ENCODE measurements at regions not wholly inside any gene's neighbourhood (a gene's known extent, or its start where the extent isn't known, plus 50 kb on each side); places are given as distances from the start of the nearest gene placed in this dataset.

DNA sequence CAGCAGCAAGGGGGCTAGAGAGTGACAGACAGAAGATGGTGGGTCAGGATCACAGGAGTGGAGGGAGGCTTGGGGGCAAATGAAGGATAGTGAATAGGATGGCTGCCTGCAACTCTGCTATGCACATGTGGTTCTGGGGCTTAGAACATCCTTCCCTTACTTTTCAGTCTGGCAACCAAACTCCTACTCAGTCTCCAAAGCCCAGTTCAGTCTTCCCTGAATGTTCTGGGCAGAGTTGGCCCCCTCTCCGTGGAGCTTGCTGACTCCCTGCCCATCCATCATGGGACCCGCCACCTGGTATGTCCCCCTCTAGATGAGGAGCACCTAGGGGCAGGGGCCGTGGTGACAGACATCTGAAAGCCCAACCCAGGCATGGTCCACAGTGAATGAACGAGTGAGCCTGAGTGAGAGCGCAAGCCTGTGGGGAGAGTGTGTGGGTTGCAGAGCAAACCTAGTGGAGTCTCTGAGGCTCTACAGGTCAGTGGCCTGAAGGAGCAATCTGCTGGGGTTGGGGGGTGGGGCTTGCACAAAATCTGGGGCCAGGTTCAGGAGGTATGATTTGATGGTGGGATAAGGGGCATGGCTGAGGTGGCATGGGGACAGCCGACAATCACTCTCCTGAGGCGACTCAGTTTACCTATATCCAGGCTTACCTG is 180.6 kb downstream of the FGF18 start:
- POLR2A ChIA-PET: no interaction called here
- TF ChIP-seq, protein P1, sequence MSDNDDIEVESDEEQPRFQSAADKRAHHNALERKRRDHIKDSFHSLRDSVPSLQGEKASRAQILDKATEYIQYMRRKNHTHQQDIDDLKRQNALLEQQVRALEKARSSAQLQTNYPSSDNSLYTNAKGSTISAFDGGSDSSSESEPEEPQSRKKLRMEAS (CRISPR knock-in tag; IDR thresholded peaks at IDR 0.05): no peak
- no peak for TF ChIP-seq IRF2 (CRISPR knock-in tag; IDR thresholded peaks at IDR 0.05; ENCODE audit: borderline replicate concordance, low read depth)
- no peak for TF ChIP-seq GRHL2 (CRISPR knock-in tag; IDR thresholded peaks at IDR 0.05; ENCODE audit: insufficient replicate concordance, severe bottlenecking)
- TF ChIP-seq ZNF219 (CRISPR knock-in tag; IDR thresholded peaks at IDR 0.05; ENCODE audit: borderline replicate concordance): no peak
- no peak for TF ChIP-seq CREM (CRISPR knock-in tag; IDR thresholded peaks at IDR 0.05)
- TF ChIP-seq FOXJ3 (CRISPR knock-in tag; IDR thresholded peaks at IDR 0.05; ENCODE audit: borderline replicate concordance): no peak
- no peak for TF ChIP-seq KAT7 (CRISPR knock-in tag; IDR thresholded peaks at IDR 0.05; ENCODE audit: borderline replicate concordance)
- TF ChIP-seq, protein P2, sequence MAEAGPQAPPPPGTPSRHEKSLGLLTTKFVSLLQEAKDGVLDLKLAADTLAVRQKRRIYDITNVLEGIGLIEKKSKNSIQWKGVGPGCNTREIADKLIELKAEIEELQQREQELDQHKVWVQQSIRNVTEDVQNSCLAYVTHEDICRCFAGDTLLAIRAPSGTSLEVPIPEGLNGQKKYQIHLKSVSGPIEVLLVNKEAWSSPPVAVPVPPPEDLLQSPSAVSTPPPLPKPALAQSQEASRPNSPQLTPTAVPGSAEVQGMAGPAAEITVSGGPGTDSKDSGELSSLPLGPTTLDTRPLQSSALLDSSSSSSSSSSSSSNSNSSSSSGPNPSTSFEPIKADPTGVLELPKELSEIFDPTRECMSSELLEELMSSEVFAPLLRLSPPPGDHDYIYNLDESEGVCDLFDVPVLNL (CRISPR knock-in tag; IDR thresholded peaks at IDR 0.05; ENCODE audit: borderline replicate concordance, low read depth): no peak
- TF ChIP-seq GABPB1 (CRISPR knock-in tag; IDR thresholded peaks at IDR 0.05): no peak
- no peak for TF ChIP-seq EMX1 (CRISPR knock-in tag; IDR thresholded peaks at IDR 0.05)
- TF ChIP-seq MXD4 (CRISPR knock-in tag; IDR thresholded peaks at IDR 0.05; ENCODE audit: borderline replicate concordance): no peak
- no peak for TF ChIP-seq ZNF232 (CRISPR knock-in tag; IDR thresholded peaks at IDR 0.05)
- no peak for TF ChIP-seq ZNF423 (CRISPR knock-in tag; IDR thresholded peaks at IDR 0.05)
- TF ChIP-seq GTF2I (CRISPR knock-in tag; conservative IDR thresholded peaks at IDR 0.05): no peak
- TF ChIP-seq, protein P3, sequence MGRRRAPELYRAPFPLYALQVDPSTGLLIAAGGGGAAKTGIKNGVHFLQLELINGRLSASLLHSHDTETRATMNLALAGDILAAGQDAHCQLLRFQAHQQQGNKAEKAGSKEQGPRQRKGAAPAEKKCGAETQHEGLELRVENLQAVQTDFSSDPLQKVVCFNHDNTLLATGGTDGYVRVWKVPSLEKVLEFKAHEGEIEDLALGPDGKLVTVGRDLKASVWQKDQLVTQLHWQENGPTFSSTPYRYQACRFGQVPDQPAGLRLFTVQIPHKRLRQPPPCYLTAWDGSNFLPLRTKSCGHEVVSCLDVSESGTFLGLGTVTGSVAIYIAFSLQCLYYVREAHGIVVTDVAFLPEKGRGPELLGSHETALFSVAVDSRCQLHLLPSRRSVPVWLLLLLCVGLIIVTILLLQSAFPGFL (CRISPR knock-in tag; IDR thresholded peaks at IDR 0.05; ENCODE audit: borderline replicate concordance): no peak
- DNase-seq (ENCODE audit: low spot score) (no peak), ATAC-seq (no peak)
- Mint-ChIP-seq H3K36me3 (no peaks in the 10 kb centered on the region), H3K9me3 (peaks cover 15% of the 10 kb centered on the region), H3K4me1 (peaks cover 3% of the 10 kb centered on the region; the same call in 1 of the 2 replicates), H3K27ac (no peak overlapping the region), H3K4me3 (no peak overlapping the region), H3K27me3 (ENCODE audit: low read depth) (no peaks in the 10 kb centered on the region; the same call in 1 of the 2 replicates)
- CTCF ChIA-PET: no interaction called here

DNA sequence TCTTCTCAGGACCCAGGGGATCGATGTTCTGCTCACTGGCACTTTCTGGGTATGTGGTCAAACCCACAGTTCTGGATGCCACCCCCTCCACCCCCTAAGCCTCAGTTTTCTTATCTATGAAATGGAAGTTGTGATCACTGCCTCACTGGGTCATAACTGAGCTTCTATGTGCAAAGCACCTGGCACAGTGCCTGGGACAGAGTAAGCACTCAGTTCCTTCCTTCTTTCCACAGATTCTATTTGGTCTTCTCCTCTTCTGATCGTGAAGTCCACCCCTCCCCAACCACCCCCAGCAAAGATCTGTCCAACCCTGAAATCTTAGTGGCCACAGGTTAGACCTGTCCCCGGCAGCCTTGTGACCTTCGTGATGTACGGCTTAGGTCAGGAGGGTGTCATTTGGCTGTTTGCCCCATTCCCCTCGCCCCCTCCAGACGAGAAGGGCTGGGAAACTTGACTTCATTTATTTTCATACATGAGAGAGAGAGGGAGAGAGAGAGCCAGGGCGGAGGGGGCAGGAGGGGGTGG is 181.4 kb downstream of the FGF18 start:
- H3K27me3 Mint-ChIP-seq (ENCODE audit: low read depth): no peaks in the 10 kb centered on the region; the same call in 1 of the 2 replicates
- ATAC-seq (no peak), DNase-seq (ENCODE audit: low spot score) (no peak)
- peaks cover 2% of the 10 kb centered on the region; the same call in 1 of the 2 replicates for H3K36me3 Mint-ChIP-seq
- no peak overlapping the region for H3K4me3 Mint-ChIP-seq
- CTCF ChIA-PET: no interaction called here
- no peak overlapping the region for H3K27ac Mint-ChIP-seq
- POLR2A ChIA-PET: no interaction called here
- H3K9me3 Mint-ChIP-seq: peaks cover 19% of the 10 kb centered on the region
- TF ChIP-seq, protein P4, sequence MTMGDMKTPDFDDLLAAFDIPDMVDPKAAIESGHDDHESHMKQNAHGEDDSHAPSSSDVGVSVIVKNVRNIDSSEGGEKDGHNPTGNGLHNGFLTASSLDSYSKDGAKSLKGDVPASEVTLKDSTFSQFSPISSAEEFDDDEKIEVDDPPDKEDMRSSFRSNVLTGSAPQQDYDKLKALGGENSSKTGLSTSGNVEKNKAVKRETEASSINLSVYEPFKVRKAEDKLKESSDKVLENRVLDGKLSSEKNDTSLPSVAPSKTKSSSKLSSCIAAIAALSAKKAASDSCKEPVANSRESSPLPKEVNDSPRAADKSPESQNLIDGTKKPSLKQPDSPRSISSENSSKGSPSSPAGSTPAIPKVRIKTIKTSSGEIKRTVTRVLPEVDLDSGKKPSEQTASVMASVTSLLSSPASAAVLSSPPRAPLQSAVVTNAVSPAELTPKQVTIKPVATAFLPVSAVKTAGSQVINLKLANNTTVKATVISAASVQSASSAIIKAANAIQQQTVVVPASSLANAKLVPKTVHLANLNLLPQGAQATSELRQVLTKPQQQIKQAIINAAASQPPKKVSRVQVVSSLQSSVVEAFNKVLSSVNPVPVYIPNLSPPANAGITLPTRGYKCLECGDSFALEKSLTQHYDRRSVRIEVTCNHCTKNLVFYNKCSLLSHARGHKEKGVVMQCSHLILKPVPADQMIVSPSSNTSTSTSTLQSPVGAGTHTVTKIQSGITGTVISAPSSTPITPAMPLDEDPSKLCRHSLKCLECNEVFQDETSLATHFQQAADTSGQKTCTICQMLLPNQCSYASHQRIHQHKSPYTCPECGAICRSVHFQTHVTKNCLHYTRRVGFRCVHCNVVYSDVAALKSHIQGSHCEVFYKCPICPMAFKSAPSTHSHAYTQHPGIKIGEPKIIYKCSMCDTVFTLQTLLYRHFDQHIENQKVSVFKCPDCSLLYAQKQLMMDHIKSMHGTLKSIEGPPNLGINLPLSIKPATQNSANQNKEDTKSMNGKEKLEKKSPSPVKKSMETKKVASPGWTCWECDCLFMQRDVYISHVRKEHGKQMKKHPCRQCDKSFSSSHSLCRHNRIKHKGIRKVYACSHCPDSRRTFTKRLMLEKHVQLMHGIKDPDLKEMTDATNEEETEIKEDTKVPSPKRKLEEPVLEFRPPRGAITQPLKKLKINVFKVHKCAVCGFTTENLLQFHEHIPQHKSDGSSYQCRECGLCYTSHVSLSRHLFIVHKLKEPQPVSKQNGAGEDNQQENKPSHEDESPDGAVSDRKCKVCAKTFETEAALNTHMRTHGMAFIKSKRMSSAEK (CRISPR knock-in tag; IDR thresholded peaks at IDR 0.05; ENCODE audit: borderline replicate concordance): no peak
- TF ChIP-seq SMAD3 (CRISPR knock-in tag; IDR thresholded peaks at IDR 0.05; ENCODE audit: borderline replicate concordance) (no peak), RORB (CRISPR knock-in tag; IDR thresholded peaks at IDR 0.05) (no peak), FOXK1 (CRISPR knock-in tag; IDR thresholded peaks at IDR 0.05) (no peak)
- TF ChIP-seq, protein P5, sequence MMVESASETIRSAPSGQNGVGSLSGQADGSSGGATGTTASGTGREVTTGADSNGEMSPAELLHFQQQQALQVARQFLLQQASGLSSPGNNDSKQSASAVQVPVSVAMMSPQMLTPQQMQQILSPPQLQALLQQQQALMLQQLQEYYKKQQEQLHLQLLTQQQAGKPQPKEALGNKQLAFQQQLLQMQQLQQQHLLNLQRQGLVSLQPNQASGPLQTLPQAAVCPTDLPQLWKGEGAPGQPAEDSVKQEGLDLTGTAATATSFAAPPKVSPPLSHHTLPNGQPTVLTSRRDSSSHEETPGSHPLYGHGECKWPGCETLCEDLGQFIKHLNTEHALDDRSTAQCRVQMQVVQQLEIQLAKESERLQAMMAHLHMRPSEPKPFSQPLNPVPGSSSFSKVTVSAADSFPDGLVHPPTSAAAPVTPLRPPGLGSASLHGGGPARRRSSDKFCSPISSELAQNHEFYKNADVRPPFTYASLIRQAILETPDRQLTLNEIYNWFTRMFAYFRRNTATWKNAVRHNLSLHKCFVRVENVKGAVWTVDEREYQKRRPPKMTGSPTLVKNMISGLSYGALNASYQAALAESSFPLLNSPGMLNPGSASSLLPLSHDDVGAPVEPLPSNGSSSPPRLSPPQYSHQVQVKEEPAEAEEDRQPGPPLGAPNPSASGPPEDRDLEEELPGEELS (CRISPR knock-in tag; IDR thresholded peaks at IDR 0.05): no peak
- H3K4me1 Mint-ChIP-seq: peaks cover 3% of the 10 kb centered on the region; the same call in 1 of the 2 replicates

Data from WTC11 (cell line).